ENCODE measurements at regions not wholly inside any gene's neighbourhood (a gene's known extent, or its start where the extent isn't known, plus 50 kb on each side); places are given as distances from the start of the nearest gene placed in this dataset.

GRCh38 chr2:145994910-145995309 is 1475.0 kb upstream of the ZEB2 start:
- no peak overlapping the region for H3K4me3 ChIP-seq (ENCODE audit: low read length)
- ATAC-seq (ENCODE audit: poor library complexity), result no peak
- no peaks in the 10 kb centered on the region for H3K36me3 ChIP-seq (ENCODE audit: insufficient read depth, low read length)
- H3K27ac ChIP-seq (ENCODE audit: low read depth in 1 of 2, low read length in 2 of 2), result no peak overlapping the region
- DNase-seq, result no peak
- Mint-ChIP-seq H3K36me3 (ENCODE audit: low read depth) (no peaks in the 10 kb centered on the region), H3K9me3 (peaks cover 4% of the 10 kb centered on the region), H3K27ac (no peak overlapping the region), H3K4me3 (no peak overlapping the region), H3K4me1 (ENCODE audit: low read depth) (no peaks in the 10 kb centered on the region), H3K27me3 (no peaks in the 10 kb centered on the region)
- intact Hi-C loops (cut with DNase I, micrococcal nuclease), result no loop called here
- ChIA-PET CTCF (no interaction called here), POLR2A (no interaction called here)
- no peak for TF ChIP-seq CTCF (IDR thresholded peaks at IDR 0.05)
- no peaks in the 10 kb centered on the region for H3K27me3 ChIP-seq (ENCODE audit: control insufficient read depth in 1 of 2, insufficient read depth in 2 of 2, low read length in 2 of 2)
- peaks cover 0 to 4% of the 10 kb centered on the region in 2 experiments for H3K9me3 ChIP-seq (ENCODE audit: control insufficient read depth in 1 of 2, insufficient read depth in 1 of 2, low read length in 2 of 2)
- H3K4me1 ChIP-seq (ENCODE audit: insufficient read depth, low read length), result no peaks in the 10 kb centered on the region

- Histone ChIP-seq H3K4me3 (ENCODE audit: low read length) (no peak overlapping the region), H3K4me1 (ENCODE audit: insufficient read depth, low read length) (no peaks in the 10 kb centered on the region), H3K27ac (ENCODE audit: low read depth in 1 of 2, low read length in 2 of 2) (no peak overlapping the region), H3K36me3 (ENCODE audit: insufficient read depth, low read length) (no peaks in the 10 kb centered on the region), H3K27me3 (ENCODE audit: control insufficient read depth in 1 of 2, insufficient read depth in 2 of 2, low read length in 2 of 2) (no peaks in the 10 kb centered on the region), H3K9me3 (ENCODE audit: control insufficient read depth in 1 of 2, insufficient read depth in 1 of 2, low read length in 2 of 2) (peaks cover 0 to 4% of the 10 kb centered on the region in 2 experiments)
- no peak for TF ChIP-seq CTCF (IDR thresholded peaks at IDR 0.05)
- ChIA-PET POLR2A (no interaction called here), CTCF (no interaction called here)
- H3K36me3 Mint-ChIP-seq (ENCODE audit: low read depth), result no peaks in the 10 kb centered on the region
- H3K4me3 Mint-ChIP-seq, result no peak overlapping the region
- intact Hi-C loops (cut with DNase I, micrococcal nuclease), result no loop called here
- H3K27ac Mint-ChIP-seq, result no peak overlapping the region
- H3K27me3 Mint-ChIP-seq, result no peaks in the 10 kb centered on the region
- H3K9me3 Mint-ChIP-seq, result peaks cover 4% of the 10 kb centered on the region
- DNase-seq, result no peak
- no peak for ATAC-seq (ENCODE audit: poor library complexity)
- H3K4me1 Mint-ChIP-seq (ENCODE audit: low read depth), result no peaks in the 10 kb centered on the region
Measured at GRCh38 chr2:145992572-145992971, 1472.7 kb upstream of the ZEB2 start.

- H3K4me3 Mint-ChIP-seq, result no peak overlapping the region
- POLR2A ChIA-PET, result no interaction called here
- H3K27ac ChIP-seq (ENCODE audit: low read depth in 1 of 2, low read length in 2 of 2), result no peak overlapping the region
Measured at GRCh38 chr2:145987793-145988192, 1467.9 kb upstream of the ZEB2 start.

More at GRCh38 chr2:145987793-145988192, 1467.9 kb upstream of the ZEB2 start:
- Histone ChIP-seq H3K9me3 (ENCODE audit: control insufficient read depth in 1 of 2, insufficient read depth in 1 of 2, low read length in 2 of 2) (no peaks in the 10 kb centered on the region), H3K4me1 (ENCODE audit: insufficient read depth, low read length) (no peaks in the 10 kb centered on the region), H3K36me3 (ENCODE audit: insufficient read depth, low read length) (no peaks in the 10 kb centered on the region), H3K27me3 (ENCODE audit: control insufficient read depth in 1 of 2, insufficient read depth in 2 of 2, low read length in 2 of 2) (no peaks in the 10 kb centered on the region), H3K4me3 (ENCODE audit: low read length) (no peak overlapping the region)
- Mint-ChIP-seq H3K4me1 (ENCODE audit: low read depth) (no peaks in the 10 kb centered on the region), H3K9me3 (no peaks in the 10 kb centered on the region), H3K36me3 (ENCODE audit: low read depth) (no peaks in the 10 kb centered on the region), H3K27ac (no peak overlapping the region), H3K27me3 (no peaks in the 10 kb centered on the region)
- no peak for TF ChIP-seq CTCF (IDR thresholded peaks at IDR 0.05)
- DNase-seq, result no peak
- intact Hi-C loops (cut with DNase I, micrococcal nuclease), result no loop called here
- CTCF ChIA-PET, result no interaction called here
- no peak for ATAC-seq (ENCODE audit: poor library complexity)
